ENCODE measurements at regions not wholly inside any gene's neighbourhood (a gene's known extent, or its start where the extent isn't known, plus 50 kb on each side); places are given as distances from the start of the nearest gene placed in this dataset.

- no peaks in the 10 kb centered on the region for H3K36me3 ChIP-seq (ENCODE audit: insufficient read depth, low read length)
- intact Hi-C loops (cut with micrococcal nuclease; ENCODE audit: unreplicated experiment) = no loop called here
- BruUV-seq (replicated peaks) = no TSS peak
- ChIA-PET POLR2A (no interaction called here), CTCF (ENCODE audit: unreplicated experiment) (no interaction called here)
- no peak overlapping the region for H2AFZ ChIP-seq (ENCODE audit: low read length)
- H4K20me1 ChIP-seq (ENCODE audit: insufficient read depth, low read length) = no peaks in the 10 kb centered on the region
- no peaks in the 10 kb centered on the region for H3K4me1 ChIP-seq (ENCODE audit: insufficient read depth, low read length, poor library complexity, severe bottlenecking)
- DNase-seq (ENCODE audit: low spot score) = no peak
- H3K9me3 ChIP-seq (ENCODE audit: low read length) = no peaks in the 10 kb centered on the region; the same call in 1 of the 2 replicates
- H3K9me2 ChIP-seq (ENCODE audit: insufficient read depth, low read length) = no peaks in the 10 kb centered on the region
- no peak overlapping the region for H3K4me2 ChIP-seq (ENCODE audit: low read length)
- no peaks in the 10 kb centered on the region for H3K79me2 ChIP-seq (ENCODE audit: insufficient read depth, low read depth, low read length)
- H3K27ac ChIP-seq (ENCODE audit: low read depth, low read length, poor library complexity, severe bottlenecking) = no peak overlapping the region
- no peak for TF ChIP-seq CTCF (conservative IDR thresholded peaks at IDR 0.05; ENCODE audit: low read length)
- no peak for TF ChIP-seq EZH2phosphoT487 (IDR thresholded peaks at IDR 0.05; ENCODE audit: borderline replicate concordance, low read depth, low read length)
- H3K4me3 ChIP-seq (ENCODE audit: low read depth, low read length, poor library complexity, severe bottlenecking) = no peak overlapping the region
These were observed 417.9 kb downstream of the RPS24 start for GRCh38 chr10:78451592-78451991.

- no peak for DNase-seq (ENCODE audit: low spot score)
- no peak for TF ChIP-seq CTCF (conservative IDR thresholded peaks at IDR 0.05; ENCODE audit: low read length)
- TF ChIP-seq EZH2phosphoT487 (IDR thresholded peaks at IDR 0.05; ENCODE audit: borderline replicate concordance, low read depth, low read length) = no peak
- no peak overlapping the region for H3K4me2 ChIP-seq (ENCODE audit: low read length)
- H4K20me1 ChIP-seq (ENCODE audit: insufficient read depth, low read length) = no peaks in the 10 kb centered on the region
- no peak overlapping the region for H3K27ac ChIP-seq (ENCODE audit: low read depth, low read length, poor library complexity, severe bottlenecking)
- intact Hi-C loops (cut with micrococcal nuclease; ENCODE audit: unreplicated experiment) = no loop called here
- CTCF ChIA-PET (ENCODE audit: unreplicated experiment) = no interaction called here
- H3K36me3 ChIP-seq (ENCODE audit: insufficient read depth, low read length) = no peaks in the 10 kb centered on the region
- no peaks in the 10 kb centered on the region for H3K79me2 ChIP-seq (ENCODE audit: insufficient read depth, low read depth, low read length)
- POLR2A ChIA-PET = no interaction called here
- H3K4me1 ChIP-seq (ENCODE audit: insufficient read depth, low read length, poor library complexity, severe bottlenecking) = no peaks in the 10 kb centered on the region
- no peaks in the 10 kb centered on the region; the same call in 1 of the 2 replicates for H3K9me3 ChIP-seq (ENCODE audit: low read length)
- H2AFZ ChIP-seq (ENCODE audit: low read length) = no peak overlapping the region
- no peaks in the 10 kb centered on the region for H3K9me2 ChIP-seq (ENCODE audit: insufficient read depth, low read length)
- no TSS peak for BruUV-seq (replicated peaks)
- H3K4me3 ChIP-seq (ENCODE audit: low read depth, low read length, poor library complexity, severe bottlenecking) = no peak overlapping the region
These were observed 420.5 kb downstream of the RPS24 start for GRCh38 chr10:78454123-78454645.

GRCh38 chr10:78455236-78455635 is 421.6 kb downstream of the RPS24 start:
- no peak overlapping the region for H3K4me2 ChIP-seq (ENCODE audit: low read length)
- no TSS peak for BruUV-seq (replicated peaks)
- H3K9me3 ChIP-seq (ENCODE audit: low read length) = no peaks in the 10 kb centered on the region
- H3K27ac ChIP-seq (ENCODE audit: low read depth, low read length, poor library complexity, severe bottlenecking) = no peak overlapping the region
- POLR2A ChIA-PET = no interaction called here
- TF ChIP-seq CTCF (conservative IDR thresholded peaks at IDR 0.05; ENCODE audit: low read length) (no peak), EZH2phosphoT487 (IDR thresholded peaks at IDR 0.05; ENCODE audit: borderline replicate concordance, low read depth, low read length) (no peak)
- no peaks in the 10 kb centered on the region for H3K36me3 ChIP-seq (ENCODE audit: insufficient read depth, low read length)
- CTCF ChIA-PET (ENCODE audit: unreplicated experiment) = no interaction called here
- H3K79me2 ChIP-seq (ENCODE audit: insufficient read depth, low read depth, low read length) = no peaks in the 10 kb centered on the region
- no peak for DNase-seq (ENCODE audit: low spot score)
- intact Hi-C loops (cut with micrococcal nuclease; ENCODE audit: unreplicated experiment) = no loop called here
- H2AFZ ChIP-seq (ENCODE audit: low read length) = no peak overlapping the region
- no peak overlapping the region for H3K4me3 ChIP-seq (ENCODE audit: low read depth, low read length, poor library complexity, severe bottlenecking)
- no peaks in the 10 kb centered on the region for H3K4me1 ChIP-seq (ENCODE audit: insufficient read depth, low read length, poor library complexity, severe bottlenecking)
- no peaks in the 10 kb centered on the region for H4K20me1 ChIP-seq (ENCODE audit: insufficient read depth, low read length)
- H3K9me2 ChIP-seq (ENCODE audit: insufficient read depth, low read length) = no peaks in the 10 kb centered on the region

All from OCI-LY7 (cell line).